ENCODE measurements at regions not wholly inside any gene's neighbourhood (a gene's known extent, or its start where the extent isn't known, plus 50 kb on each side); places are given as distances from the start of the nearest gene placed in this dataset.
"Not testable (repeated sequence)": the region's sequence is repeated elsewhere in the genome, so short reads cannot be mapped to it uniquely, and the experiment has no call there.

DNA sequence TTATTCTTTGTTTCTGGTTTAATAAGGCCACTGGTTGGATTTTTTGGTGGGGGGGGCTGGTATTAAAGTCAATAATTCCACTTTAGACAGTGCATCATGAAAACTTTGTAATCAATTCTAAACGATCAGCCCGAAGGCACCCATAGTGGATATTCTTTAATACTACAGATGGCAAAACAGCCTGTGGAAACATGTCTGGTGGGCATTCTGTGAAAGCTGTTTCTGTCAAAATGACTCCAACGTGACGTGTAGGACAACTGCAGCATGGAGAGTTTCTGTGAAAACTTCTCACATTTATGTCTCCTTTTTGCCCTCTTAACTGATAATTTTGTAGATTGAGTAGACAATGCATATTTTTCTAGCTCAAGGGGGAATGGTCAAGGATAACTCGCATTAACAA is 185.8 kb upstream of the FLRT2 start:
- DNase-seq (ENCODE audit: low read depth): no peak
- Histone ChIP-seq H3K27me3 (ENCODE audit: control insufficient read depth, insufficient read depth, low read length) (no peaks in the 10 kb centered on the region), H3K4me3 (ENCODE audit: low read depth, low read length) (no peak overlapping the region), H3K36me3 (ENCODE audit: control insufficient read depth, insufficient read depth, low read length) (no peaks in the 10 kb centered on the region)
- TF ChIP-seq, protein P1, sequence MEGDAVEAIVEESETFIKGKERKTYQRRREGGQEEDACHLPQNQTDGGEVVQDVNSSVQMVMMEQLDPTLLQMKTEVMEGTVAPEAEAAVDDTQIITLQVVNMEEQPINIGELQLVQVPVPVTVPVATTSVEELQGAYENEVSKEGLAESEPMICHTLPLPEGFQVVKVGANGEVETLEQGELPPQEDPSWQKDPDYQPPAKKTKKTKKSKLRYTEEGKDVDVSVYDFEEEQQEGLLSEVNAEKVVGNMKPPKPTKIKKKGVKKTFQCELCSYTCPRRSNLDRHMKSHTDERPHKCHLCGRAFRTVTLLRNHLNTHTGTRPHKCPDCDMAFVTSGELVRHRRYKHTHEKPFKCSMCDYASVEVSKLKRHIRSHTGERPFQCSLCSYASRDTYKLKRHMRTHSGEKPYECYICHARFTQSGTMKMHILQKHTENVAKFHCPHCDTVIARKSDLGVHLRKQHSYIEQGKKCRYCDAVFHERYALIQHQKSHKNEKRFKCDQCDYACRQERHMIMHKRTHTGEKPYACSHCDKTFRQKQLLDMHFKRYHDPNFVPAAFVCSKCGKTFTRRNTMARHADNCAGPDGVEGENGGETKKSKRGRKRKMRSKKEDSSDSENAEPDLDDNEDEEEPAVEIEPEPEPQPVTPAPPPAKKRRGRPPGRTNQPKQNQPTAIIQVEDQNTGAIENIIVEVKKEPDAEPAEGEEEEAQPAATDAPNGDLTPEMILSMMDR (IDR thresholded peaks at IDR 0.05; ENCODE audit: insufficient read depth, low read length, severe bottlenecking): no peak
- FAIRE-seq: no peak

DNA sequence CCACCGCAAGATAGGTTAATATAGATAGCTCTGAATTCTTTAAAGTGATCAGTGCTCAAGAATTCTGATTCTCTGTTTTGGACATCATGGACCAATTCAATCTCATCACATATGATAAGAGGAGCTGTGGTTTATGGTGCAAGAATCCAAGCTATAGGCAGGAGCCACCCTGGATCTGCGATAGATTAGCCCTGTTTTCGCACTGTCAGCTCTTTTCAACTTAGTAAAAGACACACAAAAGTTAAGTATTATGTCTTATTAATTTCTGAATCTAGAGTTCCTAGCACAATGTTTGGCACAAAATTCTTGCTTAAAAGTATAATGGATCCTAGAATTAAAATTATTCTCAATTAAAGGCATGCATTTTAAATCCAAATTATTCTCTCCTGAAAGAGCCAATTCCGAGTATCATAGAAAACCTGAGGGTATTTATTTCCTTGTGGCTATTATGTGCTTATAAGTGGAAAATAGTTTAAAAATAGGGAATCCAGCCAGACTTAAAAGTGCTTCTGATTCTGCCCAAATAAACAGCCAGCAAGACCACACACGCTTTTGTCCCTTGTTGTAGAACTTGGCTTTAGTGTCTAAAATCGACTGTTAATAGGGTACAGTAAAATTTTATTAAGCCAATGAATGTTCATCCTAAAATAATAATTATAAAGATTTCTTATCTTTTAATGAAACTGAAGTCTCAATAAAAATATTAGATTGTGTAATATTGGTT is 184.9 kb upstream of the FLRT2 start:
- no peaks in the 10 kb centered on the region for H3K27me3 ChIP-seq (ENCODE audit: control insufficient read depth, insufficient read depth, low read length)
- H3K36me3 ChIP-seq (ENCODE audit: control insufficient read depth, insufficient read depth, low read length): no peaks in the 10 kb centered on the region
- TF ChIP-seq, protein P1 (IDR thresholded peaks at IDR 0.05; ENCODE audit: insufficient read depth, low read length, severe bottlenecking): no peak
- no peak for FAIRE-seq
- no peak for DNase-seq (ENCODE audit: low read depth)
- H3K4me3 ChIP-seq (ENCODE audit: low read depth, low read length): no peak overlapping the region

DNA sequence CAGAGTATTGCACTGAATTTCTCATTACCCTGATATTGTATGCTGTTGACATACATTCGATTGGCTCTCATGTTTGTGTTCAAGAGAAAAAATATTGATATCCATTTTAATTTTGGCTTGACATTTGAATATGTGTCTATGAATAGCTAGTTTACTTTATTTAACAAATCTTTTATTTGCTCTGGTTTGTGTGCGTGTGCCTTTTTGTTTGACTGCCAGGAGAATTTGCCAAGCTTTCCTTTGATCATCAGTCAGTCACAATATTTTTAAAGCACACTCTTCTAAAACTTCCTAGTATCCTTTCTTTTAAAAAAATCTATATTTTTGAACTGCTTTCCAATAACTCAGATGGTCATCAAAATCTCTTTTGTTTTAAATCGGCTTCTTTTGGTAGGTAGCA is 179.3 kb upstream of the FLRT2 start:
- TF ChIP-seq, protein P1 (IDR thresholded peaks at IDR 0.05; ENCODE audit: insufficient read depth, low read length, severe bottlenecking): no peak
- no peak for DNase-seq (ENCODE audit: low read depth)
- no peaks in the 10 kb centered on the region for H3K27me3 ChIP-seq (ENCODE audit: control insufficient read depth, insufficient read depth, low read length)
- no peaks in the 10 kb centered on the region for H3K36me3 ChIP-seq (ENCODE audit: control insufficient read depth, insufficient read depth, low read length)
- no peak overlapping the region for H3K4me3 ChIP-seq (ENCODE audit: low read depth, low read length)
- FAIRE-seq: no peak

DNA sequence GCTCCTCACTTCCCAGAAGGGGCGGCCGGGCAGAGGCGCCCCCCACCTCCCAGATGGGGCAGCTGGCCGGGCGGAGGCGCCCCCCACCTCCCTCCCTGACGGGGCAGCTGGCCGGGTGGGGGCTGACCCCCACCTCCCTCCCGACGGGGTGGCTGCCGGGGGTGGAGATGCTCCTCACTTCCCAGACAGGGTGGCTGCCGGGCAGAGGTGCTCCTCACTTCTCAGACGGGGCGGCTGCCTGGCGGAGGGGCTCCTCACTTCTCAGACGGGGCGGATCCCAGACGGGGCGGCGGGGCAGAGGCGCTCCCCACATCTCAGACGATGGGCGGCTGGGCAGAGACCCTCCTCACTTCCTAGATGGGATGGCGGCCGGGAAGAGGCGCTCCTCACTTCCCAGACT is 177.4 kb upstream of the FLRT2 start:
- not testable (repeated sequence) for H3K27me3 ChIP-seq (ENCODE audit: control insufficient read depth, insufficient read depth, low read length); H3K36me3 ChIP-seq (ENCODE audit: control insufficient read depth, insufficient read depth, low read length); H3K4me3 ChIP-seq (ENCODE audit: low read depth, low read length); DNase-seq (ENCODE audit: low read depth); FAIRE-seq

DNA sequence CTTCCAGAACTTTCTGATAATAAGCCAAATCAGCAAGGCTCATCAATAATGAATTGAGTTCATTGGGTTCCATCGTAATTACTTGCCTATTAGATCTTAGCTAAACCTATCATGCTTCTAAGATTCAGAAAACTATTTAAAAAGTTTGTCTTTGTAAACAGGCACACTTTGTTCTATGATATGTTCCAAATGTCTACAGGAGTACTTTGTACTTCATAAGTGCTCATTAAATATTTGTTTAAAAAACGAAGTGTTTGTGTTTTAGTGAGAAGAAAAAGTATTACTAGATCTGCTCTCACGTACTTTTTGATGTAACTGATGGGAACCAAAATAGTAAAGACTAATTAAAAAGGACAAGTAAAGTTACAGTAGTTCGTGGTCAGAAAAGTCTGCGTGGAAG is 172.8 kb upstream of the FLRT2 start:
- FAIRE-seq (no peak), DNase-seq (ENCODE audit: low read depth) (no peak)
- no peaks in the 10 kb centered on the region for H3K36me3 ChIP-seq (ENCODE audit: control insufficient read depth, insufficient read depth, low read length)
- H3K27me3 ChIP-seq (ENCODE audit: control insufficient read depth, insufficient read depth, low read length): no peaks in the 10 kb centered on the region
- TF ChIP-seq, protein P1 (IDR thresholded peaks at IDR 0.05; ENCODE audit: insufficient read depth, low read length, severe bottlenecking): no peak
- H3K4me3 ChIP-seq (ENCODE audit: low read depth, low read length): no peak overlapping the region

DNA sequence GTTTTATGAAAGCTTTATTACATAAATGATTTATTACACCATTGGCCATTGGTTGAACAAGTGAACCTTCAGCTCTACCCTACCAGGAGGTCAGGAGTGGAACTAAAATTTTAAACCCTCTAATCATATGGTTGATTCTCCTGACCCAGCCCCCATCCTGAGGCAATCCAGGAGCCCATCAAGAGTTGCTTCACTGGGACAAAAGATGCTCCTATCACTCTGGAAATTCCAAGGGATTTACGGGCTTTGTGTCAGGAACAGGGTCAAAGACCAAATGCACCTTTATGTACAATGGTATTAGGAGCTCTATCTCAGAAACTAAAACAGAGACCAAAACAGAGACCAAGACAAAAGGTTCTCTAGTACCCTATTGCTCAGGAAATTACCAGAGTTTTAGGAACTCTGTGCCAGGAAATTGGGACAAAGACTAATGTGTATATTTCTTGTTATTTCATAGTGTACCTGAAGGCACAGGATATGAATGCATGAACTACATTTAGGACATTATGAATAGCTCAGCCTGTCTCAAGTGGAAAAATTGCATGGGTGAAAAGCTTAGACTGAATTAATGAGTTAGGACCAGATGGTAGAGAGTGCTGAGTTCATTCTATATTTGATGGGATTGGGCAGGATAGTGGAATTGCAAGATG is 171.7 kb upstream of the FLRT2 start:
- FAIRE-seq: no peak
- no peak overlapping the region for H3K4me3 ChIP-seq (ENCODE audit: low read depth, low read length)
- H3K27me3 ChIP-seq (ENCODE audit: control insufficient read depth, insufficient read depth, low read length): no peaks in the 10 kb centered on the region

More for the DNA sequence above, 171.7 kb upstream of the FLRT2 start:
- no peaks in the 10 kb centered on the region for H3K36me3 ChIP-seq (ENCODE audit: control insufficient read depth, insufficient read depth, low read length)
- DNase-seq (ENCODE audit: low read depth): no peak
- TF ChIP-seq, protein P1 (IDR thresholded peaks at IDR 0.05; ENCODE audit: insufficient read depth, low read length, severe bottlenecking): no peak
